ENCODE measurements at regions not wholly inside any gene's neighbourhood (a gene's known extent, or its start where the extent isn't known, plus 50 kb on each side); places are given as distances from the start of the nearest gene placed in this dataset.

DNA sequence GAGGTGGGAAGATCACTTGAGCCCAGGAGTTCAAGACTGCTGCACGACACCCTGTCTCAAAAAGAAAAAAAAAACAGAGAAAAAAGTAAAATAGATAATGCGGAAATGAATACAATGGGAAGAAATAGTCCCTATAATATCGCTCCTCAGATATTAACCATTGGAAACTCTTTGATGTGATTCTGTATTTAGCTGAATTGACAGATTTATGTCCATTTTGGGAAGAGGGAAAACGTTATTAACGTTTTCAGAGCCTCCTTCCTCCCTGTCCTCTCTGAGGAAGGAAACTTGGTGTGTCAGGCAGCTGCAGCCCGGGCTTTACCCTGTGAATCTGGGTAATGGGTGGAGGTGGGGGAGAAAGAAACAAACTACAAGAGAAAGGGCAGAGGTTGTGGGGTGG is 61.6 kb upstream of the ECE1 start:
- Mint-ChIP-seq H3K27me3 (ENCODE audit: insufficient read depth, unreplicated experiment) (no peaks in the 10 kb centered on the region), H3K9me3 (ENCODE audit: unreplicated experiment) (no peaks in the 10 kb centered on the region), H3K4me1 (ENCODE audit: low read depth, unreplicated experiment) (no peaks in the 10 kb centered on the region), H3K27ac (ENCODE audit: unreplicated experiment) (no peak overlapping the region), H3K4me3 (ENCODE audit: unreplicated experiment) (no peak overlapping the region), H3K36me3 (ENCODE audit: insufficient read depth, unreplicated experiment) (no peaks in the 10 kb centered on the region)
- no peak for DNase-seq
- no peak overlapping the region for H3K4me3 ChIP-seq (ENCODE audit: low read depth, low read length)
- no peaks in the 10 kb centered on the region for H3K27me3 ChIP-seq (replicated peaks; ENCODE audit: control insufficient read depth, insufficient read depth, low read length)
- intact Hi-C loops (cut with micrococcal nuclease; ENCODE audit: unreplicated experiment): no loop called here
- ChIA-PET CTCF (no interaction called here), POLR2A (interaction anchor here (0.6 kb wide), 1 partner anchor 58 kb away, joined by 3 read pairs; no protein-coding TSS in a partner anchor)
- TF ChIP-seq, protein P1, sequence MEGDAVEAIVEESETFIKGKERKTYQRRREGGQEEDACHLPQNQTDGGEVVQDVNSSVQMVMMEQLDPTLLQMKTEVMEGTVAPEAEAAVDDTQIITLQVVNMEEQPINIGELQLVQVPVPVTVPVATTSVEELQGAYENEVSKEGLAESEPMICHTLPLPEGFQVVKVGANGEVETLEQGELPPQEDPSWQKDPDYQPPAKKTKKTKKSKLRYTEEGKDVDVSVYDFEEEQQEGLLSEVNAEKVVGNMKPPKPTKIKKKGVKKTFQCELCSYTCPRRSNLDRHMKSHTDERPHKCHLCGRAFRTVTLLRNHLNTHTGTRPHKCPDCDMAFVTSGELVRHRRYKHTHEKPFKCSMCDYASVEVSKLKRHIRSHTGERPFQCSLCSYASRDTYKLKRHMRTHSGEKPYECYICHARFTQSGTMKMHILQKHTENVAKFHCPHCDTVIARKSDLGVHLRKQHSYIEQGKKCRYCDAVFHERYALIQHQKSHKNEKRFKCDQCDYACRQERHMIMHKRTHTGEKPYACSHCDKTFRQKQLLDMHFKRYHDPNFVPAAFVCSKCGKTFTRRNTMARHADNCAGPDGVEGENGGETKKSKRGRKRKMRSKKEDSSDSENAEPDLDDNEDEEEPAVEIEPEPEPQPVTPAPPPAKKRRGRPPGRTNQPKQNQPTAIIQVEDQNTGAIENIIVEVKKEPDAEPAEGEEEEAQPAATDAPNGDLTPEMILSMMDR (IDR thresholded peaks at IDR 0.05; ENCODE audit: insufficient read depth in 1 of 2, low read depth in 1 of 2, low read length in 1 of 2, severe bottlenecking in 1 of 2, unreplicated experiment in 1 of 2): no peak
- no peaks in the 10 kb centered on the region for H3K36me3 ChIP-seq (ENCODE audit: control insufficient read depth, insufficient read depth, low read length)
- no peaks in the 10 kb centered on the region for H3K9me3 ChIP-seq
- BruUV-seq (replicated peaks): no TSS peak
- H3K4me1 ChIP-seq: no peaks in the 10 kb centered on the region

DNA sequence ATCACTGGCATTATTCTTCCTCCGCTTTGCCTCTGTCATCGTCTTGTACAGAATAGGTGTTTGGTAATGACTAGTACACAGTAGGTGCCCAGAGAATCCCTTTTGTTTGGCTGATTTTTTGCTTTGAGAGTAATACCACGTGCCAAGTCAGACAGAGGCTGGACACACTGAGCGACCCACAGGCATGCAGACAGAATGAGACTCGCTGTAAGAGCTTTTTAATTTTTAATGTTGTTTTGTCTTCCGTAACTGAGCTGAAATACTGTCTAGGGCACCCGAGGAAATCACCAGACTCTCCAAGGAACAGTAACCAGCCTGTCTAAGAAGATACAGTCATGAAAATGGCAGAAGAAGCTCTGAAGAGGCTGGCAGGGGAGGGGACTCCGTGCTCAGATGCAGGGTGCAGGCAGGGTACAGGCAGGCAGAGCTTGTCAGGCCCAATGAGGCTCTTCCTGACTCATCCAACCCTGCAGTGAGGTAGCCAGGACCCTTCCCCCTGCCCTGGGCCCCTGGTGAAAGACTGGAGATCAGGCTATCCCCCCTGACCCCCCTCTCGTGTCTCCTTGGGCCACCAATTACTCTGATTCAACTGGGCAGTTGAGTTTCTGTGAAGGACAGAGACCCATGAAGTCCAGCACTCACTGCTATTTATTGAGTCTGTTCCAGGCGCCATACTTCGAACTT is 60.1 kb upstream of the ECE1 start:
- Mint-ChIP-seq H3K36me3 (ENCODE audit: insufficient read depth, unreplicated experiment) (no peaks in the 10 kb centered on the region), H3K4me3 (ENCODE audit: unreplicated experiment) (no peak overlapping the region), H3K4me1 (ENCODE audit: low read depth, unreplicated experiment) (no peaks in the 10 kb centered on the region), H3K27me3 (ENCODE audit: insufficient read depth, unreplicated experiment) (no peaks in the 10 kb centered on the region), H3K27ac (ENCODE audit: unreplicated experiment) (no peak overlapping the region), H3K9me3 (ENCODE audit: unreplicated experiment) (no peaks in the 10 kb centered on the region)
- Histone ChIP-seq H3K4me3 (ENCODE audit: low read depth, low read length) (no peak overlapping the region), H3K27me3 (replicated peaks; ENCODE audit: control insufficient read depth, insufficient read depth, low read length) (no peaks in the 10 kb centered on the region), H3K4me1 (no peaks in the 10 kb centered on the region), H3K9me3 (no peaks in the 10 kb centered on the region), H3K36me3 (ENCODE audit: control insufficient read depth, insufficient read depth, low read length) (no peaks in the 10 kb centered on the region)
- no peak for DNase-seq
- BruUV-seq (replicated peaks): no TSS peak
- ChIA-PET POLR2A (no interaction called here), CTCF (no interaction called here)
- intact Hi-C loops (cut with micrococcal nuclease; ENCODE audit: unreplicated experiment): no loop called here
- TF ChIP-seq, protein P1 (IDR thresholded peaks at IDR 0.05; ENCODE audit: insufficient read depth in 1 of 2, low read depth in 1 of 2, low read length in 1 of 2, severe bottlenecking in 1 of 2, unreplicated experiment in 1 of 2): no peak

DNA sequence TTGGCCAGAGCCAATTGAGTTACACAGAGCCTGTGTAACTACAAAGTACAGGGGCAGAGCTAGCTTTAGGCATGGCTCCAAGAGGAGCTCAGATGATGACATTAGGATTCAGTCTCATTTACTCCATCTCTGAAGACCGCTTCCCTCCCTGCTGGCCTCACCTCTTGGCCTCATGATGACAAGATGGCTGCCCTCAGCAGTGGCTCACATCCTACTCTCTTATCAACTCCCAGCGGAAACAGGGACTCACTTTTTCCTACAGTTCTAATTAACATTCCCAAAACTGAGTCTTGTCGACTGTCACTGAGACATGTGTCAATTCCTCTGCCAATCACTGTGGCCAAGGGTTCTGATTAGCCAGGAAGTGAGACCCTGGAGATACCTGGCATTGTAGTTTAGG is 59.4 kb upstream of the ECE1 start:
- TF ChIP-seq, protein P1 (IDR thresholded peaks at IDR 0.05; ENCODE audit: insufficient read depth in 1 of 2, low read depth in 1 of 2, low read length in 1 of 2, severe bottlenecking in 1 of 2, unreplicated experiment in 1 of 2): no peak
- Mint-ChIP-seq H3K4me1 (ENCODE audit: low read depth, unreplicated experiment) (no peaks in the 10 kb centered on the region), H3K27ac (ENCODE audit: unreplicated experiment) (no peak overlapping the region), H3K36me3 (ENCODE audit: insufficient read depth, unreplicated experiment) (no peaks in the 10 kb centered on the region), H3K9me3 (ENCODE audit: unreplicated experiment) (no peaks in the 10 kb centered on the region), H3K27me3 (ENCODE audit: insufficient read depth, unreplicated experiment) (no peaks in the 10 kb centered on the region), H3K4me3 (ENCODE audit: unreplicated experiment) (no peak overlapping the region)
- intact Hi-C loops (cut with micrococcal nuclease; ENCODE audit: unreplicated experiment): no loop called here
- CTCF ChIA-PET: no interaction called here
- POLR2A ChIA-PET: no interaction called here
- no peak for DNase-seq
- Histone ChIP-seq H3K4me3 (ENCODE audit: low read depth, low read length) (no peak overlapping the region), H3K27me3 (replicated peaks; ENCODE audit: control insufficient read depth, insufficient read depth, low read length) (no peaks in the 10 kb centered on the region), H3K9me3 (no peaks in the 10 kb centered on the region), H3K36me3 (ENCODE audit: control insufficient read depth, insufficient read depth, low read length) (no peaks in the 10 kb centered on the region), H3K4me1 (no peaks in the 10 kb centered on the region)
- BruUV-seq (replicated peaks): no TSS peak
